Thymus (tissue), 11 donors: ENCODE measurements at regions not wholly inside any gene's neighbourhood (a gene's known extent, or its start where the extent isn't known, plus 50 kb on each side); places are given as distances from the start of the nearest gene placed in this dataset.

Experiments
- DNase-seq, 9 donors: peaks; one replicate each; pipeline ENCODE4 v3.0.0-alpha.2; 2013; ENCODE audit warnings: low spot score in 9 of 9, low read depth in 6 of 9, missing footprints in 1 of 9
- H3K27ac ChIP-seq, 2 donors: one replicate each; pipeline ENCODE4 v1.5.1; 2013; ENCODE audit warnings: control low read depth in 1 of 2, low read depth in 1 of 2, low read length in 1 of 2, mild to moderate bottlenecking in 1 of 2, moderate library complexity in 1 of 2
- H3K27me3 ChIP-seq, 2 donors: one replicate each; pipeline ENCODE4 v1.5.1; 2013; ENCODE audit warnings: low read length in 1 of 2; ENCODE audit not compliant: control insufficient read depth in 2 of 2, insufficient read depth in 1 of 2
- H3K36me3 ChIP-seq, 2 donors: one replicate each; pipeline ENCODE4 v1.5.1; 2013; ENCODE audit warnings: low read length in 1 of 2, mild to moderate bottlenecking in 1 of 2, moderate library complexity in 1 of 2; ENCODE audit not compliant: control insufficient read depth in 2 of 2, insufficient read depth in 2 of 2
- H3K4me1 ChIP-seq, 2 donors: one replicate each; pipeline ENCODE4 v1.5.1; 2013; ENCODE audit warnings: low read length in 2 of 2; ENCODE audit not compliant: control insufficient read depth in 2 of 2, insufficient read depth in 2 of 2
- H3K4me3 ChIP-seq, 2 donors: one replicate each; pipeline ENCODE4 v1.5.1; 2013; ENCODE audit warnings: low read length in 2 of 2, control low read depth in 1 of 2, mild to moderate bottlenecking in 1 of 2
- H3K9me3 ChIP-seq, 2 donors: one replicate each; pipeline ENCODE4 v1.5.1; 2013; ENCODE audit warnings: low read length in 1 of 2, mild to moderate bottlenecking in 1 of 2; ENCODE audit not compliant: control insufficient read depth in 2 of 2, insufficient read depth in 1 of 2
- WGBS: extraction: QIAGEN DNeasy Blood & Tissue Kit; methylation state at CpG from one replicate; pipeline ENCODE4 v1.1.7; 2013; 5-methylcytosine and 5-hydroxymethylcytosine counted together
- donor health status: healthy.

DNA sequence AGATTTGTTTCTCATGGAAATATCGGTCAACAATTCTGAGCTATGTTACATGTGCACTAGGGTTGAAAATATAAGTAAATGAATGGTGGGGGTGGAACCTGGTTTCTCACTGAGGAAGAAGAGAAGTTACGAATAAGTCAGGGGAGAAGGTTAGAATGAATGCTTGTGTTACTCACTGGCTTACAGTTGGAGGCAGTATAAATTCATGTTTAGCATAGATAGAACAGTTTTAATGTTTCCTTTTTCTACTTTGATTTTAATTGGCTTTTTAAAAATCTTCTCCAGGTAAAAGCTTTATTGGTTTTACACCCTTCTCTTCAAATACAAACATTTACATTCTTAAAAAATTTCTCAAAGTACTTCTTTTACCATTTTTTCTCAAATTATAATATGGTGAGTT is 1113.7 kb downstream of the CDH11 start:
- no peaks in the 10 kb centered on the region for H3K27me3 ChIP-seq

DNA sequence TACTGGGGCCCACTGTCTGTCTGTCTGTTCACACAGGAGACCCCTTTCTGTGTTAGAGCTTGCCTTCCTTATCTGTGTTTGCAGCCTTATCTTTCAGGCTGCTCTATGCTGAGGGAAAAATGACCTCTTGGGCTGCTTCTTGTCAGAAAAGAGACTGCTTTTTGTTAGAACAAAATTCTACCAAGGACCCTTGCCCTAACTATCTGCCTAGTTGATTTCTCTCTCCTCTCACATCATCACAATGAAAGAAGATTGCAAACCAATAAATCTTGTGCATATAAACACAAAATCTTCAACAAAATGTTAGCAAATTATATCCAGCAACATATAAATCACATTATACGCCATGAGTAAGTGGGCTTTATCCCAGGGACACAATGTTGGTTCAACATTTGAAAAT is 1117.7 kb downstream of the CDH11 start:
- Histone ChIP-seq H3K4me1 (no peaks in the 10 kb centered on the region), H3K4me3 (no peak overlapping the region), H3K36me3 (no peaks in the 10 kb centered on the region), H3K27ac (no peak overlapping the region), H3K9me3 (no peaks in the 10 kb centered on the region), H3K27me3 (no peaks in the 10 kb centered on the region)
- DNase-seq, result no peak
- WGBS, result 85% methylated on average over 1 of the region's 1 CpG

More for the DNA sequence above, 1113.7 kb downstream of the CDH11 start:
- H3K4me1 ChIP-seq, result no peaks in the 10 kb centered on the region
- DNase-seq, result no peak
- 96% methylated on average over 2 of the region's 2 CpGs for WGBS
- H3K27ac ChIP-seq, result no peak overlapping the region
- no peaks in the 10 kb centered on the region for H3K9me3 ChIP-seq
- H3K36me3 ChIP-seq, result no peaks in the 10 kb centered on the region
- H3K4me3 ChIP-seq, result no peak overlapping the region

DNA sequence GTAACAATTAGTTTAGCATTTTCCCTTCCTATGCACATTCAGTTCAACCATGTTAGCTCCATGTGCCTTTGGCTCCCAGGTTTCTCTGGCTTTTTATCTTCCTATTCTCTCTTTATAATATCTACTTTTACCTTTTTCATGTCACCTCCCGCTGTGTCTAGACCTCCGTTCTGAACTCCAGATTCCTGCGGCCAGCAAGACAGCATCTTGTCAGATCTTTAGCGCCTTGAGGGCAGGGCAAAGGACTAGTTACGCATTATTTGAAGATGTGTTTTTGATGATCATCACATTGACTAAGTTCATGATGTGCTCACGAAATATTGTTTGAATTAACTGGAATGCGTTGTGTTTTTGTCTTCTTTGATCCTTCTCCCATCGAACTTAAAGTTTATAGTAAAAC is 1126.8 kb downstream of the CDH11 start:
- no peak overlapping the region for H3K27ac ChIP-seq
- WGBS, result 97% methylated on average over 8 of the region's 8 CpGs
- DNase-seq, result no peak
- no peaks in the 10 kb centered on the region for H3K9me3 ChIP-seq
- no peaks in the 10 kb centered on the region for H3K36me3 ChIP-seq
- no peak overlapping the region for H3K4me3 ChIP-seq
- H3K27me3 ChIP-seq, result no peaks in the 10 kb centered on the region
- no peaks in the 10 kb centered on the region for H3K4me1 ChIP-seq

DNA sequence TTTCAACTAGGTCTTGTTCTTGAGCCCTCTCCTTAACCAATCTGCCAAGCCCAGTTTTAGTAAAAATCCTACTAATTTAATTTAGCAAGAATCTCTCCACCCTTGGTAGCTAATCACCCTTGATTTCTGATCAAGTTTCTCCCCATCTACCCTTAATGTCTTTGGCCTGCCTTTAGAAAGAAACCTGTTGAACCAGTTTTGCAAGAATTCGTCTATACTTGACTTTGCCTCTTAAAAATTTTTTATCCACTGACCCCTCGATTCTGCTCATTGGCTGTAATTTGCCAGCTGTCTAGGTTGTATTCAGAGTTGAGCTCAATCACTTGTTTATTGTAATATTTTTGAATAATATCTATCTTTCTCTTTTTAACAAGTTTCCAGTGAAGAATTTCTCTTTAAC is 1138.5 kb downstream of the CDH11 start:
- Histone ChIP-seq H3K27ac (no peak overlapping the region), H3K4me1 (no peaks in the 10 kb centered on the region), H3K4me3 (no peak overlapping the region), H3K9me3 (no peaks in the 10 kb centered on the region), H3K27me3 (no peaks in the 10 kb centered on the region), H3K36me3 (no peaks in the 10 kb centered on the region)
- peak in 1 of 9 donors; percentile 2 for DNase-seq
- WGBS, result 59% methylated on average over 2 of the region's 2 CpGs

DNA sequence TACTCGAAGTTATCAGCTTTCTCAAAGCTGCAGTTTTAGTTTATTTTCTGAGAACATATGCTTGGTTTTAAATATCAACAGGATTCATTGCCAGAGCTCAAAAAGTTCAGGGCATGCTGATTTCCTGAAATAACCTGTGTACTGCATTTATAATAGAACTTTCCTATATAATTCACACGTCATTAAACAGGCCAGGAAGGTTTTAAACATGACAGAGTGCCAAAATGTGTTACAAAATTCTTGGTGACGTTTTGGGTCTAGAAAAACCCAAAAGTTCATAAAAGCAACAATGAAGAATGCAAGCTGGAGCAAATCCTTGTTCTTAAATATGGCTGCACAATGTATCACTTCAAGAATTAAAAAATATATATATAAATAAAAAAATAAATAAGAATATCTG is 1139.1 kb downstream of the CDH11 start:
- WGBS, result 74% methylated on average over 3 of the region's 3 CpGs
- no peaks in the 10 kb centered on the region for H3K4me1 ChIP-seq
- no peaks in the 10 kb centered on the region for H3K9me3 ChIP-seq
- H3K27me3 ChIP-seq, result no peaks in the 10 kb centered on the region
- H3K4me3 ChIP-seq, result no peak overlapping the region
- no peak for DNase-seq
- no peak overlapping the region for H3K27ac ChIP-seq
- no peaks in the 10 kb centered on the region for H3K36me3 ChIP-seq

DNA sequence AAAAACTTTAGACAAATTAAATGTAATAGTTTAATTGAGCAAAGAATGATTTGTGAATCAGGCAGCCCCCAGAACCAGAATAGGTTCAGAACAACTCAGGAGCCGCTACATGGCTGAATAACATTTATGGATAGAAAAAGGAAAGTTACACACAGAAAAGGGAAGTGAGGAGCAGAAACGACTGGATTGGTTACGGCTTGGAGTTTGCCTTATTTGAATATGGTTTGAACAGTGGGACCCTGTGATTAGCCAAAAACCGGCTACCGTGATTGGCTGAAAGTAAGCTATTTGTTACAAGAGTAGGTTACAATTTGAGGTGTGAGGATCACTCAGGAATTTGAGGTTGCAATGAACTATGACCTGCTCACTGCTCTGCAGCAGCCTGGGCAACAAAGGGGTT is 1139.8 kb downstream of the CDH11 start:
- no peak overlapping the region for H3K4me3 ChIP-seq
- no peaks in the 10 kb centered on the region for H3K9me3 ChIP-seq
- H3K27ac ChIP-seq, result no peak overlapping the region
- no peak for DNase-seq
- no peaks in the 10 kb centered on the region for H3K36me3 ChIP-seq
- 82% methylated on average over 5 of the region's 5 CpGs for WGBS
- H3K4me1 ChIP-seq, result no peaks in the 10 kb centered on the region
- no peaks in the 10 kb centered on the region for H3K27me3 ChIP-seq

DNA sequence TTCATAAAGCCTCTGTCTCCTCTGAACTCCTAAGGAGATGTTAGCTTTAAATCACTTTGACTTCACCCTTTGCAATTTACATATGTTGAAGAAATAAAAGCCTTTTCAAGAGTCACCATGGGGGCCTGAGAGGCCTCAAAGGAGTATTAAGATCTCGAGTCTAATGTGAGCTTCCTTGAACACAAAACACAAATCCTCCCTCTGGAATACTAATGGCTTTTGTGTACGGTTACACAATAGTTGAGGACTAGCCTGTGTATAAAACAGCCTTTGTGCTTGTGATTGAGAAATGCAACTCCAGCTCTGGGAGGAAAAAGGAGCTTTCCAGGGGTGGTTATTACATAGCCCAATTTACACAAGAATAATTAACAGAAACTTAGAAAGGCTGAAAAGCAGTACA is 1140.2 kb downstream of the CDH11 start:
- Histone ChIP-seq H3K27ac (no peak overlapping the region), H3K9me3 (no peaks in the 10 kb centered on the region), H3K4me1 (no peaks in the 10 kb centered on the region), H3K27me3 (no peaks in the 10 kb centered on the region), H3K36me3 (no peaks in the 10 kb centered on the region), H3K4me3 (no peak overlapping the region)
- 53% methylated on average over 2 of the region's 2 CpGs for WGBS
- DNase-seq, result no peak

DNA sequence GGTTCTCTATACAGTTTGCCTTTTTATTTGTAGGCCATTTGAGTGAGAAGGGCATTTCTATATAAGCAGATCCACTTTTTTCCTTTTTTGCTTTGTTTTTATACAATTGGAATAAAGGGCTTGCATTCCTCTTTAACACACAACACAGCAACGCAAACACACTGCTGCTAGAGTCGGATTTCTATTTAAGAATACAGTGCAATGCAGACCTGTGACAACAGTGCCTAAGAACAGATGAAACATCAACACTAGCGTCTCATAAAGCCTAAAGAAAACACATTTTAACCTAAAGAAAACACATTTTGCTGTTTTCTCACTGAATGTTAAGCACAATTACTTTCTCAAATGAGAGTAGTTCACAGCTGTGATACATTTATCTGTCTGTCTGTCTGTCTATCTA is 1141.1 kb downstream of the CDH11 start:
- Histone ChIP-seq H3K9me3 (no peaks in the 10 kb centered on the region), H3K27ac (no peak overlapping the region), H3K4me1 (no peaks in the 10 kb centered on the region), H3K36me3 (no peaks in the 10 kb centered on the region), H3K27me3 (no peaks in the 10 kb centered on the region), H3K4me3 (no peak overlapping the region)
- WGBS, result 76% methylated on average over 3 of the region's 3 CpGs
- no peak for DNase-seq

DNA sequence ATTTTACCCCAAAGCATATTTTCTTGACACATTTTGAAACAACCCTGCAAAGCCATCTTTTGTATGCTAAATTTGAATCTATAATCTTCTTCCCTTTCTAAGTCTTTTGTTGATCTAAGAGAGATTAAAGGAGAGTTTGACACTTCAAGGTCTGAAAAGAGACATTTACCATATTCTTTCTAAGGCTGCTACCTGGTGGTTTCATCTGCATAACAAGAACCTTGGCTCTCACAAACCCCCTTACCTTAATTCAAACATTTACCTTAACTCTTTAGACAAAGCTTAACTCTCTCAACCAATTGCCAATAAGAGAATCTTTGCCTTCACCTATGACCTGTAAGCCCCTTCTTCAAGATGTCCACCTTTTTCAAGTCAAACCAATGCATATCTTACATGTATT is 1143.6 kb downstream of the CDH11 start:
- Histone ChIP-seq H3K27me3 (no peaks in the 10 kb centered on the region), H3K27ac (no peak overlapping the region), H3K36me3 (no peaks in the 10 kb centered on the region), H3K9me3 (no peaks in the 10 kb centered on the region), H3K4me1 (no peaks in the 10 kb centered on the region), H3K4me3 (no peak overlapping the region)
- DNase-seq, result no peak

DNA sequence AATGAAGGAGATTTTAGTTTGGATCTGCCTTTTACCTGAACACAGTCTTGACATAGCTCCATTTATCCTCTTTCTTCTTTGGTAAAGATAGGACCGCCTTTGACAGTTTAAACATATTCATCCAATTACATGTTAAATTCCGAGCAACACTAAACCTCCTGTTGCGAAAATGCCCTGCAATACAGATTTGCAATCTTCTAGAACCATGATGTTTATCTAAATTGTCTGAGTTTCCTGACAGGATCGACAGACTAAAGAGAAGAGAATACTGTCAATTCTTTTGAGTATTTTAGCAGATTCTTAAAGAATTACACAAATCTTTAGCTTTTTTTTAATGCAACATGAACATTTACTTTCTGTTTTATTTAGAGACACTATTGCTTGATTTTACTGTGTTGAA is 1145.5 kb downstream of the CDH11 start:
- Histone ChIP-seq H3K27me3 (no peaks in the 10 kb centered on the region), H3K9me3 (no peaks in the 10 kb centered on the region), H3K4me1 (no peaks in the 10 kb centered on the region), H3K4me3 (no peak overlapping the region), H3K36me3 (no peaks in the 10 kb centered on the region), H3K27ac (no peak overlapping the region)
- no peak for DNase-seq
- 76% methylated on average over 4 of the region's 4 CpGs for WGBS
